Keratinocyte (primary cell): ENCODE measurements at regions not wholly inside any gene's neighbourhood (a gene's known extent, or its start where the extent isn't known, plus 50 kb on each side); places are given as distances from the start of the nearest gene placed in this dataset.
"Not testable (repeated sequence)": the region's sequence is repeated elsewhere in the genome, so short reads cannot be mapped to it uniquely, and the experiment has no call there.

ENCODE experiments used
- DNase-seq: peaks from one replicate; pipeline ENCODE4 v3.0.0-alpha.2; 2011; ENCODE audit warnings: low read depth, missing footprints, low spot score
- FAIRE-seq: peaks from 2 replicates; lab custom pipeline; 2011; peaks lifted over from hg19 to GRCh38; lab: Jason Lieb, UNC
- H2AFZ ChIP-seq: 2 replicates; pipeline ENCODE4 v1.6.0; 2012; ENCODE audit warnings: low read length, control low read depth, inconsistent platforms; ENCODE audit not compliant: control insufficient read depth
- H3K27ac ChIP-seq: 2 replicates; pipeline ENCODE4 v1.5.1; 2011; ENCODE audit warnings: low read length; ENCODE audit not compliant: control insufficient read depth, insufficient read depth
- H3K27me3 ChIP-seq: 3 replicates; pipeline ENCODE4 v1.6.0; 2011; ENCODE audit warnings: low read length; ENCODE audit not compliant: control insufficient read depth, insufficient read depth; ENCODE audit errors: extremely low read depth
- H3K36me3 ChIP-seq, 2 experiments: 2 replicates in 1 of 2; 3 replicates in 1 of 2; pipeline ENCODE4 v1.5.1; 2011; ENCODE audit warnings: low read length in 2 of 2, mild to moderate bottlenecking in 1 of 2; ENCODE audit not compliant: control insufficient read depth in 2 of 2, insufficient read depth in 2 of 2; ENCODE audit errors: extremely low read depth in 1 of 2
- H3K4me1 ChIP-seq: 3 replicates; pipeline ENCODE4 v1.5.1; 2011; ENCODE audit warnings: low read length; ENCODE audit not compliant: control insufficient read depth, insufficient read depth; ENCODE audit errors: extremely low read depth
- H3K4me2 ChIP-seq: 3 replicates; pipeline ENCODE4 v1.6.0; 2011; ENCODE audit warnings: low read depth, low read length; ENCODE audit not compliant: control insufficient read depth, insufficient read depth; ENCODE audit errors: extremely low read depth
- H3K4me3 ChIP-seq, 3 experiments: fragments of 200-600 bp in 1 of 3; sonication (generic) in 1 of 3; 2 replicates in 2 of 3; 3 replicates in 1 of 3; pipeline ENCODE4 v1.5.1; 2011 to 2016; ENCODE audit warnings: low read length in 3 of 3, mild to moderate bottlenecking in 3 of 3, control low read depth in 2 of 3, inconsistent platforms in 1 of 3, low read depth in 1 of 3, mixed read lengths in 1 of 3, mixed run types in 1 of 3, moderate library complexity in 1 of 3; ENCODE audit not compliant: control insufficient read depth in 2 of 3, insufficient read depth in 2 of 3; ENCODE audit errors: extremely low read depth in 1 of 3
- H3K79me2 ChIP-seq: 2 replicates; pipeline ENCODE4 v1.6.0; 2012; ENCODE audit warnings: low read length; ENCODE audit not compliant: control insufficient read depth, insufficient read depth
- H3K9ac ChIP-seq: 3 replicates; pipeline ENCODE4 v1.6.0; 2011; ENCODE audit warnings: low read length; ENCODE audit not compliant: control insufficient read depth, insufficient read depth; ENCODE audit errors: extremely low read depth
- H3K9me1 ChIP-seq: 3 replicates; pipeline ENCODE4 v1.6.0; 2011; ENCODE audit warnings: low read length; ENCODE audit not compliant: control insufficient read depth, insufficient read depth; ENCODE audit errors: extremely low read depth
- H3K9me3 ChIP-seq: 2 replicates; pipeline ENCODE4 v1.5.1; 2012; ENCODE audit warnings: low read depth, low read length; ENCODE audit not compliant: control insufficient read depth
- H4K20me1 ChIP-seq: 3 replicates; pipeline ENCODE4 v1.6.0; 2011; ENCODE audit warnings: low read length; ENCODE audit not compliant: control insufficient read depth, insufficient read depth; ENCODE audit errors: extremely low read depth
- EZH2 ChIP-seq: IDR thresholded peaks from one replicate; pipeline ENCODE4 v1.6.1; 2012; ENCODE audit warnings: inconsistent platforms, mild to moderate bottlenecking, low read length, moderate library complexity
- dilution Hi-C: fragments of 300-500 bp; cut with MboI; formaldehyde crosslinking; loops from one replicate; pipeline ENCODE4 v1.7.0; 2020; ENCODE audit warnings: low sequenced_read_pairs; ENCODE audit not compliant: extremely low pct_ligation_motif_present
- TF ChIP-seq, protein P1 (sequence below), 3 experiments: IDR thresholded peaks in 1 of 3; conservative IDR thresholded peaks in 1 of 3; optimal IDR thresholded peaks in 1 of 3; 2 replicates in 2 of 3; 3 replicates in 1 of 3; pipeline versions ENCODE3 to v1.5.1; 2011; ENCODE audit warnings: low read length in 3 of 3, mild to moderate bottlenecking in 3 of 3, moderate library complexity in 2 of 3, control low read depth in 1 of 3, inconsistent platforms in 1 of 3; ENCODE audit not compliant: insufficient read depth in 2 of 3; ENCODE audit errors: extremely low read depth in 1 of 3

DNA sequence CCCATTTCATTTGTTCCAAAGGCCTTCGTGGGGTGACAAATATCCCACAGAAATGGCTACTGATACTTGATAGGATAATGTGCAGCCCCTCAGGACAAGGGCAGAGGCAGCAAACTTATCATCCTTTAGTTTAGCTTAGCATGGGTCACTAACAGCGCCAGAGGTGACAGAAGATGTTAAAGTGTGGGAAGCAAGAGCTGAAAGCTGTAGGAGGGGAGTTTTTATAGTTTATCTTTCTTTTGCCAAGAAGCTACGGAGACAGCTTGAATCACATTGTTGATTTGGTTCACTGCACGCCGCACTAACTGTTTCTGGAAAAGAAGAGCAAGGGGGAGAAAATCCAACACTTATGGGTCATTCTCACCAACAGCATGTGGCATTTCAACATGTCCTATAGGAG lies 773.9 kb upstream of the MMS22L start:
- no peak overlapping the region for H3K27ac ChIP-seq
- no peaks in the 10 kb centered on the region for H3K79me2 ChIP-seq
- FAIRE-seq: no peak
- no peaks in the 10 kb centered on the region for H3K36me3 ChIP-seq
- no peak overlapping the region for H3K4me3 ChIP-seq
- no peaks in the 10 kb centered on the region for H3K27me3 ChIP-seq
- H3K9ac ChIP-seq: no peak overlapping the region
- H3K4me2 ChIP-seq: no peak overlapping the region
- no peak for DNase-seq
- H3K9me1 ChIP-seq: no peaks in the 10 kb centered on the region
- no peaks in the 10 kb centered on the region for H3K4me1 ChIP-seq
- TF ChIP-seq, protein P1, sequence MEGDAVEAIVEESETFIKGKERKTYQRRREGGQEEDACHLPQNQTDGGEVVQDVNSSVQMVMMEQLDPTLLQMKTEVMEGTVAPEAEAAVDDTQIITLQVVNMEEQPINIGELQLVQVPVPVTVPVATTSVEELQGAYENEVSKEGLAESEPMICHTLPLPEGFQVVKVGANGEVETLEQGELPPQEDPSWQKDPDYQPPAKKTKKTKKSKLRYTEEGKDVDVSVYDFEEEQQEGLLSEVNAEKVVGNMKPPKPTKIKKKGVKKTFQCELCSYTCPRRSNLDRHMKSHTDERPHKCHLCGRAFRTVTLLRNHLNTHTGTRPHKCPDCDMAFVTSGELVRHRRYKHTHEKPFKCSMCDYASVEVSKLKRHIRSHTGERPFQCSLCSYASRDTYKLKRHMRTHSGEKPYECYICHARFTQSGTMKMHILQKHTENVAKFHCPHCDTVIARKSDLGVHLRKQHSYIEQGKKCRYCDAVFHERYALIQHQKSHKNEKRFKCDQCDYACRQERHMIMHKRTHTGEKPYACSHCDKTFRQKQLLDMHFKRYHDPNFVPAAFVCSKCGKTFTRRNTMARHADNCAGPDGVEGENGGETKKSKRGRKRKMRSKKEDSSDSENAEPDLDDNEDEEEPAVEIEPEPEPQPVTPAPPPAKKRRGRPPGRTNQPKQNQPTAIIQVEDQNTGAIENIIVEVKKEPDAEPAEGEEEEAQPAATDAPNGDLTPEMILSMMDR (optimal IDR thresholded peaks at IDR 0.05 in 1 of 3, IDR thresholded peaks at IDR 0.05 in 1 of 3, conservative IDR thresholded peaks at IDR 0.05 in 1 of 3; ENCODE audit: extremely low read depth in 1 of 3, insufficient read depth in 2 of 3, low read length in 3 of 3): no peak
- TF ChIP-seq EZH2: no peak
- H2AFZ ChIP-seq: no peak overlapping the region
- dilution Hi-C loops: no loop called here
- no peaks in the 10 kb centered on the region for H3K9me3 ChIP-seq
- no peaks in the 10 kb centered on the region for H4K20me1 ChIP-seq

DNA sequence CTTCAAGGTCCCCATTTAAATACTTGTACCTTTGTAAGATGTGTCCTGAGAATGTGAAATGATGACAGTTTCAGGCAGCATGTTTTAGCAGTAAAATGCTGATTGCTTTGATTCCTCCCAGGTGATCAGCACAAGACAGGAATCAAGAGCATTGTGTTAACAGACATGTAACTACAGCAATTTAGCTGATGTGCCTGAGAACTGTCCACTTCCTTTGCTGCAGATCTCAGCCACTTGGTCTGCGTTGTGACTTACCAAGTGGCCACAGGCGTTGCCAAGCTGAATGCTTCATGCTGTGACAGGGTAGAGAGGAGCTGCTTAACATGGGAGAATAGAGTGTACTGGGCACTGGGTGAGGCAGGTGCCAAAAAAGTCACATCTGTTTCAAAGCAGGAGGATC lies 767.0 kb upstream of the POU3F2 start:
- H3K9me3 ChIP-seq: no peaks in the 10 kb centered on the region
- no peaks in the 10 kb centered on the region for H4K20me1 ChIP-seq
- no peaks in the 10 kb centered on the region for H3K79me2 ChIP-seq
- no peak overlapping the region for H2AFZ ChIP-seq
- H3K9ac ChIP-seq: no peak overlapping the region
- H3K27me3 ChIP-seq: no peaks in the 10 kb centered on the region
- no peak overlapping the region for H3K27ac ChIP-seq
- no peak for DNase-seq
- no peak overlapping the region for H3K4me2 ChIP-seq
- FAIRE-seq: no peak
- dilution Hi-C loops: no loop called here
- H3K4me3 ChIP-seq: no peak overlapping the region
- TF ChIP-seq, protein P1 (optimal IDR thresholded peaks at IDR 0.05 in 1 of 3, IDR thresholded peaks at IDR 0.05 in 1 of 3, conservative IDR thresholded peaks at IDR 0.05 in 1 of 3; ENCODE audit: extremely low read depth in 1 of 3, insufficient read depth in 2 of 3, low read length in 3 of 3): no peak
- no peak for TF ChIP-seq EZH2
- no peaks in the 10 kb centered on the region for H3K36me3 ChIP-seq
- no peaks in the 10 kb centered on the region for H3K9me1 ChIP-seq
- no peaks in the 10 kb centered on the region for H3K4me1 ChIP-seq

DNA sequence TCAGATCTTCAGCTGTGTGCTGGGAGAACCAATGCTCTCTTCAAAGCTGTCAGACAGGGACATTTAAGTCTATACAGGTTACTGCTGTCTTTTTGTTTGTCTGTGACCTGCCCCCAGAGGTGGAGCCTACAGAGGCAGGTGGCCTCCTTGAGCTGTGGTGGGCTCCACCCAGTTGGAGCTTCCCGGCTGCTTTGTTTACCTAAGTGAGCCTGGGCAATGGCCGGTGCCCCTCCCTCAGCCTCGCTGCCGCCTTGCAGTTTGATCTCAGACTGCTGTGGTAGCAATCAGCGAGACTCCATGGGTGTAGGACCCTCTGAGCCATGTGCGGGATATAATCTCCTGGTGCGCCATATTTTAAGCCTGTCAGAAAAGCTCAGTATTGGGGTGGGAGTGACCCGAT lies 745.8 kb upstream of the POU3F2 start:
- H3K9ac ChIP-seq, H3K79me2 ChIP-seq, H3K4me3 ChIP-seq, DNase-seq, H3K4me2 ChIP-seq, H3K27ac ChIP-seq, H3K4me1 ChIP-seq, FAIRE-seq, H3K27me3 ChIP-seq, dilution Hi-C loops, H3K9me3 ChIP-seq, H2AFZ ChIP-seq, H4K20me1 ChIP-seq, H3K36me3 ChIP-seq, H3K9me1 ChIP-seq: not testable (repeated sequence)
